Keratinocyte (primary cell): ENCODE measurements at regions not wholly inside any gene's neighbourhood (a gene's known extent, or its start where the extent isn't known, plus 50 kb on each side); places are given as distances from the start of the nearest gene placed in this dataset.

Experiments used
- DNase-seq: peaks from one replicate; pipeline ENCODE4 v3.0.0-alpha.2; 2011; ENCODE audit warnings: low read depth, missing footprints, low spot score
- FAIRE-seq: peaks from 2 replicates; lab custom pipeline; 2011; peaks lifted over from hg19 to GRCh38; lab: Jason Lieb, UNC
- H2AFZ ChIP-seq: 2 replicates; pipeline ENCODE4 v1.6.0; 2012; ENCODE audit warnings: low read length, control low read depth, inconsistent platforms; ENCODE audit not compliant: control insufficient read depth
- H3K27ac ChIP-seq: 2 replicates; pipeline ENCODE4 v1.5.1; 2011; ENCODE audit warnings: low read length; ENCODE audit not compliant: control insufficient read depth, insufficient read depth
- H3K27me3 ChIP-seq: 3 replicates; pipeline ENCODE4 v1.6.0; 2011; ENCODE audit warnings: low read length; ENCODE audit not compliant: control insufficient read depth, insufficient read depth; ENCODE audit errors: extremely low read depth
- H3K36me3 ChIP-seq, 2 experiments: 2 replicates in 1 of 2; 3 replicates in 1 of 2; pipeline ENCODE4 v1.5.1; 2011; ENCODE audit warnings: low read length in 2 of 2, mild to moderate bottlenecking in 1 of 2; ENCODE audit not compliant: control insufficient read depth in 2 of 2, insufficient read depth in 2 of 2; ENCODE audit errors: extremely low read depth in 1 of 2
- H3K4me1 ChIP-seq: 3 replicates; pipeline ENCODE4 v1.5.1; 2011; ENCODE audit warnings: low read length; ENCODE audit not compliant: control insufficient read depth, insufficient read depth; ENCODE audit errors: extremely low read depth
- H3K4me2 ChIP-seq: 3 replicates; pipeline ENCODE4 v1.6.0; 2011; ENCODE audit warnings: low read depth, low read length; ENCODE audit not compliant: control insufficient read depth, insufficient read depth; ENCODE audit errors: extremely low read depth
- H3K4me3 ChIP-seq, 3 experiments: fragments of 200-600 bp in 1 of 3; sonication (generic) in 1 of 3; 2 replicates in 2 of 3; 3 replicates in 1 of 3; pipeline ENCODE4 v1.5.1; 2011 to 2016; ENCODE audit warnings: low read length in 3 of 3, mild to moderate bottlenecking in 3 of 3, control low read depth in 2 of 3, inconsistent platforms in 1 of 3, low read depth in 1 of 3, mixed read lengths in 1 of 3, mixed run types in 1 of 3, moderate library complexity in 1 of 3; ENCODE audit not compliant: control insufficient read depth in 2 of 3, insufficient read depth in 2 of 3; ENCODE audit errors: extremely low read depth in 1 of 3
- H3K79me2 ChIP-seq: 2 replicates; pipeline ENCODE4 v1.6.0; 2012; ENCODE audit warnings: low read length; ENCODE audit not compliant: control insufficient read depth, insufficient read depth
- H3K9ac ChIP-seq: 3 replicates; pipeline ENCODE4 v1.6.0; 2011; ENCODE audit warnings: low read length; ENCODE audit not compliant: control insufficient read depth, insufficient read depth; ENCODE audit errors: extremely low read depth
- H3K9me1 ChIP-seq: 3 replicates; pipeline ENCODE4 v1.6.0; 2011; ENCODE audit warnings: low read length; ENCODE audit not compliant: control insufficient read depth, insufficient read depth; ENCODE audit errors: extremely low read depth
- H3K9me3 ChIP-seq: 2 replicates; pipeline ENCODE4 v1.5.1; 2012; ENCODE audit warnings: low read depth, low read length; ENCODE audit not compliant: control insufficient read depth
- H4K20me1 ChIP-seq: 3 replicates; pipeline ENCODE4 v1.6.0; 2011; ENCODE audit warnings: low read length; ENCODE audit not compliant: control insufficient read depth, insufficient read depth; ENCODE audit errors: extremely low read depth
- CTCF ChIP-seq, 3 experiments: IDR thresholded peaks in 1 of 3; conservative IDR thresholded peaks in 1 of 3; optimal IDR thresholded peaks in 1 of 3; 2 replicates in 2 of 3; 3 replicates in 1 of 3; pipeline versions ENCODE3 to v1.5.1; 2011; ENCODE audit warnings: low read length in 3 of 3, mild to moderate bottlenecking in 3 of 3, moderate library complexity in 2 of 3, control low read depth in 1 of 3, inconsistent platforms in 1 of 3; ENCODE audit not compliant: insufficient read depth in 2 of 3; ENCODE audit errors: extremely low read depth in 1 of 3
- EZH2 ChIP-seq: IDR thresholded peaks from one replicate; pipeline ENCODE4 v1.6.1; 2012; ENCODE audit warnings: inconsistent platforms, mild to moderate bottlenecking, low read length, moderate library complexity
- dilution Hi-C: fragments of 300-500 bp; cut with MboI; formaldehyde crosslinking; loops from one replicate; pipeline ENCODE4 v1.7.0; 2020; ENCODE audit warnings: low sequenced_read_pairs; ENCODE audit not compliant: extremely low pct_ligation_motif_present

- FAIRE-seq (no peak), DNase-seq (no peak)
These were observed 151.0 kb upstream of the ZNF536 start for GRCh38 chr19:30221176-30221575.

GRCh38 chr19:30222428-30222873 is 149.7 kb upstream of the ZNF536 start:
- no peak for TF ChIP-seq EZH2
- TF ChIP-seq CTCF (optimal IDR thresholded peaks at IDR 0.05 in 1 of 3, IDR thresholded peaks at IDR 0.05 in 1 of 3, conservative IDR thresholded peaks at IDR 0.05 in 1 of 3; ENCODE audit: extremely low read depth in 1 of 3, insufficient read depth in 2 of 3, low read length in 3 of 3): peak in 2 of 3 experiments; percentile 32 to 61
- H3K9me1 ChIP-seq: no peaks in the 10 kb centered on the region
- no peak overlapping the region for H3K9ac ChIP-seq
- H3K4me2 ChIP-seq: no peak overlapping the region
- H3K4me3 ChIP-seq: no peak overlapping the region
- H3K27ac ChIP-seq: no peak overlapping the region
- no peaks in the 10 kb centered on the region for H3K79me2 ChIP-seq
- no peaks in the 10 kb centered on the region for H3K36me3 ChIP-seq
- no peaks in the 10 kb centered on the region for H3K9me3 ChIP-seq
- FAIRE-seq (no peak), DNase-seq (no peak)
- H3K4me1 ChIP-seq: peaks cover 3% of the 10 kb centered on the region
- H4K20me1 ChIP-seq: no peaks in the 10 kb centered on the region
- peaks cover 51% of the 10 kb centered on the region for H3K27me3 ChIP-seq
- no peak overlapping the region for H2AFZ ChIP-seq
- dilution Hi-C loops: no loop called here

More at GRCh38 chr19:30221176-30221575, 151.0 kb upstream of the ZNF536 start:
- no peak overlapping the region for H3K4me2 ChIP-seq
- dilution Hi-C loops: no loop called here
- no peaks in the 10 kb centered on the region for H4K20me1 ChIP-seq
- H3K27ac ChIP-seq: no peak overlapping the region
- H3K4me1 ChIP-seq: no peaks in the 10 kb centered on the region
- H3K27me3 ChIP-seq: peaks cover 39% of the 10 kb centered on the region
- H3K9me1 ChIP-seq: no peaks in the 10 kb centered on the region
- no peak overlapping the region for H3K4me3 ChIP-seq
- no peak overlapping the region for H2AFZ ChIP-seq
- no peaks in the 10 kb centered on the region for H3K79me2 ChIP-seq
- no peaks in the 10 kb centered on the region for H3K36me3 ChIP-seq
- TF ChIP-seq EZH2 (no peak), CTCF (optimal IDR thresholded peaks at IDR 0.05 in 1 of 3, IDR thresholded peaks at IDR 0.05 in 1 of 3, conservative IDR thresholded peaks at IDR 0.05 in 1 of 3; ENCODE audit: extremely low read depth in 1 of 3, insufficient read depth in 2 of 3, low read length in 3 of 3) (no peak)
- H3K9ac ChIP-seq: no peak overlapping the region
- no peaks in the 10 kb centered on the region for H3K9me3 ChIP-seq
